ENCODE measurements at regions not wholly inside any gene's neighbourhood (a gene's known extent, or its start where the extent isn't known, plus 50 kb on each side); places are given as distances from the start of the nearest gene placed in this dataset.
"Not testable (repeated sequence)": the region's sequence is repeated elsewhere in the genome, so short reads cannot be mapped to it uniquely, and the experiment has no call there.

DNA sequence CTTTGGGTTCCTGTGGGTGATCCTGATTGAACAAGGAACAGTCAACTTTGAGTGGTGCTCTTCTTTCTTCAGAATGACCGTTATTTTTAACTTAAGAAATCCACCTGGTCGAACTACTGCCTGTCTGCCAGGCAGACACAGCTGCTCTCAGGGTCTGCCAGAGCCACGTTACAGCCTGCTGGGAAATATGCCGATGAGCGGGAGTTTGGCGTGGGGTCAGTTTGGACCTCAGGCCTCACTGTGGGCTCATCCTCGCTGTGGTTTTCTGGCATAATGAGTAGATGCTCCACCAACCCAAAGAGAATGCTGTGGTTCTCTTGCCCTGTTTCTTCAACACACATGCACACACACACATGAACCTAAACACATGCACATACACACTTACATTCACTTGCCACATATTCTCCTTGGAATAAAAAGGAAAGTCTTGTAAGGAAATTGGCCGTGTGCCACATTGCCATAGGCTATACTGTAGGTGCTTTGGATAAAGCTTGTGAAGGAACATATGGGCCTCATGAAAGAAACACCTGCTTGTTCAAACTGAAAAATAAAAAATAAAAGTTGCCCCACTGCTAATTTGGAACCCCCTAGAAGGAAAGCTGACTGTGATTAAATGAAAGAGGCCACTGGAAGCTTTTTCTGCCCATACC lies 598.7 kb upstream of the KLF12 start:
- H3K27ac ChIP-seq: no peak overlapping the region
- ChIA-PET POLR2A (ENCODE audit: low non-redundant PET) (no interaction called here), CTCF (no interaction called here)
- DNase-seq (ENCODE audit: low spot score): no peak
- TF ChIP-seq, protein P1, sequence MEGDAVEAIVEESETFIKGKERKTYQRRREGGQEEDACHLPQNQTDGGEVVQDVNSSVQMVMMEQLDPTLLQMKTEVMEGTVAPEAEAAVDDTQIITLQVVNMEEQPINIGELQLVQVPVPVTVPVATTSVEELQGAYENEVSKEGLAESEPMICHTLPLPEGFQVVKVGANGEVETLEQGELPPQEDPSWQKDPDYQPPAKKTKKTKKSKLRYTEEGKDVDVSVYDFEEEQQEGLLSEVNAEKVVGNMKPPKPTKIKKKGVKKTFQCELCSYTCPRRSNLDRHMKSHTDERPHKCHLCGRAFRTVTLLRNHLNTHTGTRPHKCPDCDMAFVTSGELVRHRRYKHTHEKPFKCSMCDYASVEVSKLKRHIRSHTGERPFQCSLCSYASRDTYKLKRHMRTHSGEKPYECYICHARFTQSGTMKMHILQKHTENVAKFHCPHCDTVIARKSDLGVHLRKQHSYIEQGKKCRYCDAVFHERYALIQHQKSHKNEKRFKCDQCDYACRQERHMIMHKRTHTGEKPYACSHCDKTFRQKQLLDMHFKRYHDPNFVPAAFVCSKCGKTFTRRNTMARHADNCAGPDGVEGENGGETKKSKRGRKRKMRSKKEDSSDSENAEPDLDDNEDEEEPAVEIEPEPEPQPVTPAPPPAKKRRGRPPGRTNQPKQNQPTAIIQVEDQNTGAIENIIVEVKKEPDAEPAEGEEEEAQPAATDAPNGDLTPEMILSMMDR (conservative IDR thresholded peaks at IDR 0.05; ENCODE audit: low read depth): no peak

DNA sequence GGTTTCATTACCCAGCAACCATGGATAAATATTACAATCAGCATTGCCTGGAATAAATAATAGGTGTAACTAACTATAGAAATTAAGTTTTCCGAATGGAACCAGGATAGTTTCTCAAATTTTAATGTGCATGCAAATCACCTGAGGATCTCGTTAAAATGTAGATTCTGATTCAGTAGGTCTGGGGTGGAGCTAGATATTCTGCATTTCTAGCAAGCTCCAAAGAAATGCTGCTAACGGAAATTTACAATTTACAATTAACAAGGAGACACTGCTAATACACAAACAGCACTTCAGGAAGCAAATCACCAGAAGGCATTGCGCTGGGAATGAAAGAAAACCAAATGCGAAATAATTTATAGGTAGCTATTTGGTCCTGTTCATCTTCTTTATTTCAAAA lies 597.5 kb upstream of the KLF12 start:
- TF ChIP-seq, protein P1 (conservative IDR thresholded peaks at IDR 0.05; ENCODE audit: low read depth): no peak
- POLR2A ChIA-PET (ENCODE audit: low non-redundant PET): no interaction called here
- H3K27ac ChIP-seq: no peak overlapping the region
- no peak for DNase-seq (ENCODE audit: low spot score)
- CTCF ChIA-PET: no interaction called here

DNA sequence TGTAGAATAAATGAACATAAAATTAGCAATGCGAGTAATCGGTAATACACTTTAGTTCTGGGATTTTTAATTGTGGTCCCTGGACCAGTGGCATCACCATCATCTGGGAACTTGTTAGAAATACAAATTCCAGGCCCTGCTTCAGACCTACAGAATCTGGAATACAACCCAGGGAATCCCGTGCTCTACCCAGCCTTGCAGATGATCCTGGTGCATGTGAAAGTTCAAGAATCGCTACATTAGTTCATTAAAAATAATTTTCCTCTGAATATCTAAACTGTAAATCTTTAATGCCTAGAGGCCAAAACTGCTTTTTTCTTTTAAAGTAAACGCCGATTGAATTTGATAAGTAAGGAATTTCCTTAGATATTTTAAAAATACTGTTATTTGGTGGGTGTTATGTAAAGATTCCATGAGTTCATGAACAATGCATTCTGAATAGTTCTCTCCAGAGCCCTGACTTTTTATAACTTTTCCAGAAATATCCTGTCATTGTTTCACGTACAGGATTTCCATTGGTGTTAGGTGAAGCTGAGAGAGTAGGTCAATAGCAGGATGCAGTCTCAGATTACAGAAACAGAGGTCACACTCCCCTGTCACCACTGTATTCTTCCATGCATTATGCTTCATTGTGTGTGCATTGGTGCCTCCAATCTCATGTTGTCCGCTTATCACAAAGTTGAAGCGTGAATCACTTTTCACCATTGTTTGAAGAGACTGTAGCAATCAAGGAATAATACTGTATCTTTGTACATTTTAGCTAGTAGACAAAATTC lies 596.5 kb upstream of the KLF12 start:
- DNase-seq (ENCODE audit: low spot score): no peak
- ChIA-PET POLR2A (ENCODE audit: low non-redundant PET) (no interaction called here), CTCF (interaction anchor here (0.6 kb wide), 1 partner anchor 109 kb away, joined by 3 read pairs; no protein-coding TSS in a partner anchor)
- TF ChIP-seq, protein P1 (conservative IDR thresholded peaks at IDR 0.05; ENCODE audit: low read depth): no peak
- no peak overlapping the region for H3K27ac ChIP-seq

DNA sequence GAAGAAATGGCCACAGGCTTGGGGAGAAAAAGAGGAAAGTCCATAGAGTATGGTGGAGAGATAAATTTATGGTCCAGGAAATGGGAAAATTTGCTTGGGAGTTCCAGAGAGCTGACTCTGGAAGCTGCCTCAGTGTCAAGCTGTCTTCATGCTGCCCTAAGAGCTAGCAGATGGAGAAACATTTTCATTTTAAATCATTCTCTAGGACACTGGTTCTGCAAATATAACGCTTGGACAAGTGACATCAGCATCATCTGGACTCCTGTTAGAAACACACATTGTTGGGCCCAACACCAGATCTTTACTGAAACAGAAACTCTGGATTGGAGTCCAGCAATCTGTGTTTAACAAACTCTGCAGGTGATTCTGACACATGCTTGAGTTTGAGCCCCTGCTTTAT lies 592.0 kb upstream of the KLF12 start:
- DNase-seq (ENCODE audit: low spot score): no peak
- TF ChIP-seq, protein P1 (conservative IDR thresholded peaks at IDR 0.05; ENCODE audit: low read depth): no peak
- ChIA-PET POLR2A (ENCODE audit: low non-redundant PET) (no interaction called here), CTCF (no interaction called here)
- H3K27ac ChIP-seq: no peak overlapping the region

- DNase-seq (ENCODE audit: low spot score); H3K27ac ChIP-seq; CTCF ChIA-PET; POLR2A ChIA-PET (ENCODE audit: low non-redundant PET): not testable (repeated sequence)
Measured at GRCh38 chr13:74718232-74718842, 584.1 kb upstream of the KLF12 start.

- no peak overlapping the region for H3K27ac ChIP-seq
- ChIA-PET POLR2A (ENCODE audit: low non-redundant PET) (no interaction called here), CTCF (no interaction called here)
- no peak for DNase-seq (ENCODE audit: low spot score)
- TF ChIP-seq, protein P1 (conservative IDR thresholded peaks at IDR 0.05; ENCODE audit: low read depth): no peak
Measured at GRCh38 chr13:74715718-74716117, 581.5 kb upstream of the KLF12 start.

GRCh38 chr13:74710006-74710405 lies 575.8 kb upstream of the KLF12 start:
- CTCF ChIA-PET: no interaction called here
- POLR2A ChIA-PET (ENCODE audit: low non-redundant PET): no interaction called here
- TF ChIP-seq, protein P1 (conservative IDR thresholded peaks at IDR 0.05; ENCODE audit: low read depth): no peak
- no peak for DNase-seq (ENCODE audit: low spot score)
- H3K27ac ChIP-seq: no peak overlapping the region
